ENCODE measurements at regions not wholly inside any gene's neighbourhood (a gene's known extent, or its start where the extent isn't known, plus 50 kb on each side); places are given as distances from the start of the nearest gene placed in this dataset.

DNA sequence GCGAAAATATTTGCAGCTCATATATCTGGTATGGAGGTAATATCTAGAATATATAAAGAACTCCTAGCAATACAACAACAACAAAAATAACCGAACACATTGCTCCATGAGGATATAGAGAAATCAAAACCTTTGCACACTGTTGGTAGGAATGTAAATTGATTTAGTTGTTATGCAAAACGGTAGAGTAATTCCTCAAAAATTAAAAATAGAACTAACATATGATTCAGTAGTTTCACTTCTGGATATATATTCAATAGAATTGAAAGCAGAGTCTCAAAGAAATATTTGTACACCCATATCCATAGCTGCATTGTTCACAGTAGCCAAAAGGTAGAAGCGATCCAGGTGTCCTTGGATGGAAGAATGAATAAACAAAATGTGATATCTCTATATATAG is 203.0 kb upstream of the CNKSR2 start:
- Histone ChIP-seq H4K20me1 (ENCODE audit: insufficient read depth, low read length) (no peaks in the 10 kb centered on the region), H3K4me1 (ENCODE audit: insufficient read depth, low read length, poor library complexity, severe bottlenecking) (no peaks in the 10 kb centered on the region), H2AFZ (ENCODE audit: low read length) (no peak overlapping the region), H3K4me2 (ENCODE audit: low read length) (no peak overlapping the region), H3K4me3 (ENCODE audit: low read depth, low read length, poor library complexity, severe bottlenecking) (no peak overlapping the region), H3K79me2 (ENCODE audit: insufficient read depth, low read depth, low read length) (no peaks in the 10 kb centered on the region), H3K36me3 (ENCODE audit: insufficient read depth, low read length) (no peaks in the 10 kb centered on the region), H3K9me2 (ENCODE audit: insufficient read depth, low read length) (no peaks in the 10 kb centered on the region), H3K9me3 (ENCODE audit: low read length) (no peaks in the 10 kb centered on the region), H3K27ac (ENCODE audit: low read depth, low read length, poor library complexity, severe bottlenecking) (no peak overlapping the region)
- ChIA-PET CTCF (ENCODE audit: unreplicated experiment) (no interaction called here), POLR2A (interaction anchor here (0.6 kb wide), 1 partner anchor 13 kb away, joined by 3 read pairs; no protein-coding TSS in a partner anchor)
- DNase-seq (ENCODE audit: low spot score), result no peak
- no TSS peak for BruUV-seq (replicated peaks)
- intact Hi-C loops (cut with micrococcal nuclease; ENCODE audit: unreplicated experiment), result no loop called here
- no peak for TF ChIP-seq EZH2phosphoT487 (IDR thresholded peaks at IDR 0.05; ENCODE audit: borderline replicate concordance, low read depth, low read length)
- TF ChIP-seq, protein P1, sequence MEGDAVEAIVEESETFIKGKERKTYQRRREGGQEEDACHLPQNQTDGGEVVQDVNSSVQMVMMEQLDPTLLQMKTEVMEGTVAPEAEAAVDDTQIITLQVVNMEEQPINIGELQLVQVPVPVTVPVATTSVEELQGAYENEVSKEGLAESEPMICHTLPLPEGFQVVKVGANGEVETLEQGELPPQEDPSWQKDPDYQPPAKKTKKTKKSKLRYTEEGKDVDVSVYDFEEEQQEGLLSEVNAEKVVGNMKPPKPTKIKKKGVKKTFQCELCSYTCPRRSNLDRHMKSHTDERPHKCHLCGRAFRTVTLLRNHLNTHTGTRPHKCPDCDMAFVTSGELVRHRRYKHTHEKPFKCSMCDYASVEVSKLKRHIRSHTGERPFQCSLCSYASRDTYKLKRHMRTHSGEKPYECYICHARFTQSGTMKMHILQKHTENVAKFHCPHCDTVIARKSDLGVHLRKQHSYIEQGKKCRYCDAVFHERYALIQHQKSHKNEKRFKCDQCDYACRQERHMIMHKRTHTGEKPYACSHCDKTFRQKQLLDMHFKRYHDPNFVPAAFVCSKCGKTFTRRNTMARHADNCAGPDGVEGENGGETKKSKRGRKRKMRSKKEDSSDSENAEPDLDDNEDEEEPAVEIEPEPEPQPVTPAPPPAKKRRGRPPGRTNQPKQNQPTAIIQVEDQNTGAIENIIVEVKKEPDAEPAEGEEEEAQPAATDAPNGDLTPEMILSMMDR (conservative IDR thresholded peaks at IDR 0.05; ENCODE audit: low read length), result no peak

DNA sequence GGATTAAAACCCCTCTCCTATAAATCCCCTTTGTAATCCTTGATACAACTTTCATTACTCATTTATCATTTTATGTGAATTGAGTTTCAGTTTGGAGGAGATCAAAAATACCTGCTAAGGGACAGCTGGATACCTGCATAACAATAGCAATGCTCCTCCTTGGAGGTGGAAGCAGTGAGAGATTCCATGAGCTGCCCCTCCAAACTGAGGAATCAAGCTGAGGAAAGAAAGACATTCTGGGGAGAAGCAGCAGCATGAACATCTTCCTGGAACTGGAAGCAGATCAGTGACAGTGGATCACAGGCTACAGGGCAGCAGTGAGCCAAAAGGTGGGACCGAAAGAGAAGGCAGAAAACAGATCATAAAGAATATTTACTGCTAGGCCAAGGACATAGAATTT is 199.8 kb upstream of the CNKSR2 start:
- Histone ChIP-seq H3K79me2 (ENCODE audit: insufficient read depth, low read depth, low read length) (no peaks in the 10 kb centered on the region), H2AFZ (ENCODE audit: low read length) (no peak overlapping the region), H4K20me1 (ENCODE audit: insufficient read depth, low read length) (no peaks in the 10 kb centered on the region), H3K4me3 (ENCODE audit: low read depth, low read length, poor library complexity, severe bottlenecking) (no peak overlapping the region), H3K9me3 (ENCODE audit: low read length) (no peaks in the 10 kb centered on the region), H3K4me2 (ENCODE audit: low read length) (no peak overlapping the region), H3K27ac (ENCODE audit: low read depth, low read length, poor library complexity, severe bottlenecking) (no peak overlapping the region), H3K9me2 (ENCODE audit: insufficient read depth, low read length) (no peaks in the 10 kb centered on the region), H3K36me3 (ENCODE audit: insufficient read depth, low read length) (no peaks in the 10 kb centered on the region), H3K4me1 (ENCODE audit: insufficient read depth, low read length, poor library complexity, severe bottlenecking) (no peaks in the 10 kb centered on the region)
- TF ChIP-seq, protein P1 (conservative IDR thresholded peaks at IDR 0.05; ENCODE audit: low read length), result no peak
- TF ChIP-seq EZH2phosphoT487 (IDR thresholded peaks at IDR 0.05; ENCODE audit: borderline replicate concordance, low read depth, low read length), result no peak
- intact Hi-C loops (cut with micrococcal nuclease; ENCODE audit: unreplicated experiment), result no loop called here
- ChIA-PET CTCF (ENCODE audit: unreplicated experiment) (no interaction called here), POLR2A (no interaction called here)
- no peak for DNase-seq (ENCODE audit: low spot score)
- BruUV-seq (replicated peaks), result no TSS peak

DNA sequence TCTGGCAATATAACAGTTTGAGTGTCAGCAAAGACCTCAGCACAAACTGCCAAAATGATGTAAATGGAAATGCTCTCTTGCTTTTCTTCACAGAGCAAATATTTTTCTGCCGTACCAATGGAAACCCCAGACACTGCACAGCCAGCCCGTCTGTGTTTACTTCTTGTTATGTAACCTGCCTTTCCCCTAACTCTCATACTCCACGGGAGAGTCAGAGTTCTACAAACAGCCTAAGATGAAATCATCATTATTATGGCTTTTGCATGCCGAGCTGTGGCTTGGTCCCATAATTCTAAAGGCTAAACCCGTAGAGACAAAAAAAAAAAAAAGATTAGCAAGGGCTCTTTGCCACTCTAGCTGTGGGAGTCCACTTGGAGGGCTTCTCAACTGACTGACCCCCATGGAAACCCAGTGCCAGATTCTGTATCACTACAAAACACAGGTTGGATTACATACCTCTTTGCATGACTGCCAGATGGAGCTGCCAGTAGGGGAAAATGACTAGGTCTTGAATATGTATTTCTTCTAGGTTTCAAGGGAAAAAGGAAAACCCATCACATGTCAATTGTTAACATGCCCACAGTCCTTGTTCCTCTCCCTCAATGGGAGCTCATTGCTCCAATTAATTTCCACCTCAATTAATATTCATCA is 197.2 kb upstream of the CNKSR2 start:
- ChIA-PET CTCF (ENCODE audit: unreplicated experiment) (no interaction called here), POLR2A (no interaction called here)
- no peaks in the 10 kb centered on the region for H3K9me3 ChIP-seq (ENCODE audit: low read length)
- BruUV-seq (replicated peaks), result no TSS peak
- no peaks in the 10 kb centered on the region for H4K20me1 ChIP-seq (ENCODE audit: insufficient read depth, low read length)
- no peak for DNase-seq (ENCODE audit: low spot score)
- no peak overlapping the region for H2AFZ ChIP-seq (ENCODE audit: low read length)
- H3K27ac ChIP-seq (ENCODE audit: low read depth, low read length, poor library complexity, severe bottlenecking), result no peak overlapping the region
- no peak overlapping the region for H3K4me2 ChIP-seq (ENCODE audit: low read length)
- no peaks in the 10 kb centered on the region for H3K36me3 ChIP-seq (ENCODE audit: insufficient read depth, low read length)
- no peaks in the 10 kb centered on the region for H3K9me2 ChIP-seq (ENCODE audit: insufficient read depth, low read length)
- H3K79me2 ChIP-seq (ENCODE audit: insufficient read depth, low read depth, low read length), result no peaks in the 10 kb centered on the region
- intact Hi-C loops (cut with micrococcal nuclease; ENCODE audit: unreplicated experiment), result no loop called here
- H3K4me3 ChIP-seq (ENCODE audit: low read depth, low read length, poor library complexity, severe bottlenecking), result no peak overlapping the region
- no peak for TF ChIP-seq EZH2phosphoT487 (IDR thresholded peaks at IDR 0.05; ENCODE audit: borderline replicate concordance, low read depth, low read length)
- TF ChIP-seq, protein P1 (conservative IDR thresholded peaks at IDR 0.05; ENCODE audit: low read length), result no peak
- H3K4me1 ChIP-seq (ENCODE audit: insufficient read depth, low read length, poor library complexity, severe bottlenecking), result no peaks in the 10 kb centered on the region

Measured in OCI-LY7 (cell line).